ENCODE measurements at regions not wholly inside any gene's neighbourhood (a gene's known extent, or its start where the extent isn't known, plus 50 kb on each side); places are given as distances from the start of the nearest gene placed in this dataset.
"Not testable (repeated sequence)": the region's sequence is repeated elsewhere in the genome, so short reads cannot be mapped to it uniquely, and the experiment has no call there.

DNA sequence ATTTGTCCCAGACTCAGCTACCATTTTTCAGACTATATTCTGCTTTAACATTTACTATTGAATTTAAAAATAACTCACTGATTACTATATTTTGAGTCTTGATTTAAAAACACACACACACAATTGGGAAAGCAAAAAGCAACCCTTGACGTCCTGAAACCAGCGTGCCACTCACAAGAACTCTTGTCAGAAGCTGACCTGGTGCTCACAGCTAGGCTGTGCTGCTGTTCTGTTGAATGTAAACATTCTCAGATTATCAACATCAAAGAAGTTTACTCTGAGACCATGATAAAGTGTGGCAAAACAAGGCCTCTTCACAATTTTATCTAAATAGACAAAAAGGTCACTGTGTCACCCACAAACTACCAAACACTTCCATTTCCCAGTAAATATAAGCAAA lies 62.6 kb upstream of the CACNA2D1 start:
- H3K27me3 ChIP-seq (ENCODE audit: insufficient read depth, low read length) = no peaks in the 10 kb centered on the region
- H3K4me1 ChIP-seq (ENCODE audit: control insufficient read depth, insufficient read depth, low read length, unreplicated experiment) = no peaks in the 10 kb centered on the region
- no peak overlapping the region for H3K4me3 ChIP-seq (ENCODE audit: low read depth, low read length)
- H3K79me2 ChIP-seq (ENCODE audit: control insufficient read depth, insufficient read depth, low read length, unreplicated experiment) = no peaks in the 10 kb centered on the region
- H3K27ac ChIP-seq (ENCODE audit: low read depth, low read length) = no peak overlapping the region
- H2AFZ ChIP-seq (ENCODE audit: low read length, unreplicated experiment) = no peak overlapping the region
- no peaks in the 10 kb centered on the region for H3K36me3 ChIP-seq (ENCODE audit: insufficient read depth, low read length)

- no peaks in the 10 kb centered on the region for H3K27me3 ChIP-seq (ENCODE audit: insufficient read depth, low read length)
- no peak overlapping the region for H2AFZ ChIP-seq (ENCODE audit: low read length, unreplicated experiment)
- H3K27ac ChIP-seq (ENCODE audit: low read depth, low read length) = no peak overlapping the region
- no peaks in the 10 kb centered on the region for H3K36me3 ChIP-seq (ENCODE audit: insufficient read depth, low read length)
- no peaks in the 10 kb centered on the region for H3K4me1 ChIP-seq (ENCODE audit: control insufficient read depth, insufficient read depth, low read length, unreplicated experiment)
- H3K79me2 ChIP-seq (ENCODE audit: control insufficient read depth, insufficient read depth, low read length, unreplicated experiment) = no peaks in the 10 kb centered on the region
- no peak overlapping the region for H3K4me3 ChIP-seq (ENCODE audit: low read depth, low read length)
Measured at GRCh38 chr7:82501346-82501745, 57.8 kb upstream of the CACNA2D1 start.

DNA sequence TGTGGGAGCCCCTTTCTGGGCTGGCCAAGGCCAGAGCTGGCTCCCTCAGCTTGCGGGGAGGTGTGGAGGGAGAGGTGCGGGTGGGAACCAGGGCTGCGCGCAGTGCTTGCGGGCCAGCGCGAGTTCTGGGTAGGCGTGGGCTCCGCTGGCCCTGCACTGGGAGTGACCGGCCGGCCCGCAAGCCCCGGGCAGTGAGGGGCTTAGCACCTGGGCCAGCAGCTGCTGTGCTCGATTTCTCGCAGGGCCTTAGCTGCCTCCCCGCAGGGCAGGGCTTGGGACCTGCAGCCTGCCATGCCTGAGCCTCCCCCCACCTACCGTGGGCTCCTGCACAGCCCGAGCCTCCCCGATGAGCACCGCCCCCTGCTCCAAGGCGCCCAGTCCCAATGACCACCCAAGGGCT lies 56.0 kb upstream of the CACNA2D1 start:
- not testable (repeated sequence) for H3K4me1 ChIP-seq (ENCODE audit: control insufficient read depth, insufficient read depth, low read length, unreplicated experiment); H3K27ac ChIP-seq (ENCODE audit: low read depth, low read length); H3K27me3 ChIP-seq (ENCODE audit: insufficient read depth, low read length); H2AFZ ChIP-seq (ENCODE audit: low read length, unreplicated experiment); H3K36me3 ChIP-seq (ENCODE audit: insufficient read depth, low read length); H3K79me2 ChIP-seq (ENCODE audit: control insufficient read depth, insufficient read depth, low read length, unreplicated experiment); H3K4me3 ChIP-seq (ENCODE audit: low read depth, low read length)

GRCh38 chr7:82494420-82494819 lies 50.8 kb upstream of the CACNA2D1 start:
- Histone ChIP-seq H3K79me2 (ENCODE audit: control insufficient read depth, insufficient read depth, low read length, unreplicated experiment) (no peaks in the 10 kb centered on the region), H2AFZ (ENCODE audit: low read length, unreplicated experiment) (no peak overlapping the region), H3K27me3 (ENCODE audit: insufficient read depth, low read length) (no peaks in the 10 kb centered on the region), H3K4me1 (ENCODE audit: control insufficient read depth, insufficient read depth, low read length, unreplicated experiment) (no peaks in the 10 kb centered on the region), H3K36me3 (ENCODE audit: insufficient read depth, low read length) (no peaks in the 10 kb centered on the region), H3K27ac (ENCODE audit: low read depth, low read length) (no peak overlapping the region), H3K4me3 (ENCODE audit: low read depth, low read length) (no peak overlapping the region)

Measured in ACC112 (cell line).